ENCODE measurements at regions not wholly inside any gene's neighbourhood (a gene's known extent, or its start where the extent isn't known, plus 50 kb on each side); places are given as distances from the start of the nearest gene placed in this dataset.

DNA sequence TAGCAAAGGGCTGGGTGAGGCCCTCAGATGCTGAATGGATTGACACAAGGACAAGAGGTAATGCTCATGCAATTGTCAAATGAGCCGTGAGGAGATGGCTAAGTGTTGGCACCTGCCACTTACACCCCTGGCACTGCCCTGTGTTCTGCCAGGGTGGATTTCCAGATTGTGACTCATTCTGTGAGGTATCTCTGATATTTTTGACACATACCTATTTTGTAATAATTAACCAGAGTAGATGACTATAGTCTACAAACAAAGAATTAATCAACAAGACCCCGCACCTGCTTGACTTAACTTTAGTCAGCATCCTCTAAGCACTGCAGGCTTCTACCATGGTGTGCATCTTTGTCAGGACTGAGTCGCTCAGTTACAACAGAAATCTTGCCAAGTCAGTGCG, 200.8 kb downstream of the DIRAS2 start:
- no peak for DNase-seq (ENCODE audit: low read depth)

- no peak for DNase-seq (ENCODE audit: low read depth)
These were observed 199.9 kb downstream of the DIRAS2 start for GRCh38 chr9:90442723-90443122.

- no peak for DNase-seq (ENCODE audit: low read depth)
These were observed 197.9 kb downstream of the DIRAS2 start for GRCh38 chr9:90444609-90445204.

- DNase-seq (ENCODE audit: low read depth) = no peak
These were observed 197.2 kb downstream of the DIRAS2 start for GRCh38 chr9:90445391-90445790.

- DNase-seq (ENCODE audit: low read depth) = no peak
These were observed 196.2 kb downstream of the DIRAS2 start for GRCh38 chr9:90446200-90446948.

- no peak for DNase-seq (ENCODE audit: low read depth)
These were observed 194.9 kb downstream of the DIRAS2 start for GRCh38 chr9:90447773-90448172.

DNA sequence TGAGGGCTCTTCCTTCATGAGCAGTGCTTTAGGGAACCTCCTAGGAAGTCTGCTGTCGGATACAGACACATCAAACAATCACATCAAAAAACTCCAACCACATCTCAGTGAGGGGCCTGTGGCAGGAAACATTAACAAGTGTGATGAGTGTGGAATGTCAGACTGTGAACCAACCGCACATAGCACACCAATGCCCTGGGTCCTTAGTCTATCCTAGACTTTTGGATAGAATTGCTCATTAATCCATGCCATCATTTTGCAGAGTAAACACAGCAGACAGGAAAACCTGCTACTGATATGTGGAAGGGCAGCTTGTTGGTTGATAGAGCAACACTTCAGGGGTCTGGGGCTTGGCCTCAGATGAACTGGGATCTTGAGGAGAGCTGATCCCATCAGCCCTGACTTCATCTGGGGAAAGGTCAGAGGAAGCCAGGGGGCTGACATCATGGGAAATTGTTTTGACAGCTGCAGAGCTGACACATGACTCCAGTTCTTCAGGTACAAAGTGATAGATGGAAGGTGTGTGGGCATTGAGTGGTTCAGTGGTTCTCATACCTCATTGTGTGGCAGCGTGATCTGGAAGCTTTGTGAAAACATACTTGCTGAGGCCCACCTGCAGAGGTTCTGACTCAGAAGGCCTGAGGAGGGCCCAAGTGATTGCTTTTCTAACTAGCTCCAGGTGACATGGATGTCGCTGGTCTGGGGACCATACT, 193.3 kb downstream of the DIRAS2 start:
- DNase-seq (ENCODE audit: low read depth) = no peak

GRCh38 chr9:90451804-90452203, 190.8 kb downstream of the DIRAS2 start:
- DNase-seq (ENCODE audit: low read depth) = no peak

DNA sequence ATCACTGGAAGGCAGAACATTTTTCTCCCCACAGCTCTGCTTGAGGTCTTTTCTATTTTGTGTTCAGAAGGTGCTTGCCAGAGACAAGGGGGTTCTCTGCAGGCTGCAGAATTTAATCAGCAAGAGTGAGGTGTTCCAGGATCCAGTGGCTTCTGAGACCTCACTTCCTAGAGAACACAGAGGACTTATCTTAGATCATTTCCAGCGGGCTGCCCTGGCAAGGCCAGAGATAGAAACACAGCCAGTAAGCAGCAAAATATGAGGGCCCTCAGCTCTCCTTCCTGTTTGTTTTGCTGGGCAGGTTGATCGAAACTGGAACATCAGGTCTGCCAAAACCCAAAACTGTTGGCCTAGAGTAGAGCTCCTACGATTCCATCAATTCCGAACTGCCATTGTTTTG, 187.3 kb downstream of the DIRAS2 start:
- no peak for DNase-seq (ENCODE audit: low read depth)

DNA sequence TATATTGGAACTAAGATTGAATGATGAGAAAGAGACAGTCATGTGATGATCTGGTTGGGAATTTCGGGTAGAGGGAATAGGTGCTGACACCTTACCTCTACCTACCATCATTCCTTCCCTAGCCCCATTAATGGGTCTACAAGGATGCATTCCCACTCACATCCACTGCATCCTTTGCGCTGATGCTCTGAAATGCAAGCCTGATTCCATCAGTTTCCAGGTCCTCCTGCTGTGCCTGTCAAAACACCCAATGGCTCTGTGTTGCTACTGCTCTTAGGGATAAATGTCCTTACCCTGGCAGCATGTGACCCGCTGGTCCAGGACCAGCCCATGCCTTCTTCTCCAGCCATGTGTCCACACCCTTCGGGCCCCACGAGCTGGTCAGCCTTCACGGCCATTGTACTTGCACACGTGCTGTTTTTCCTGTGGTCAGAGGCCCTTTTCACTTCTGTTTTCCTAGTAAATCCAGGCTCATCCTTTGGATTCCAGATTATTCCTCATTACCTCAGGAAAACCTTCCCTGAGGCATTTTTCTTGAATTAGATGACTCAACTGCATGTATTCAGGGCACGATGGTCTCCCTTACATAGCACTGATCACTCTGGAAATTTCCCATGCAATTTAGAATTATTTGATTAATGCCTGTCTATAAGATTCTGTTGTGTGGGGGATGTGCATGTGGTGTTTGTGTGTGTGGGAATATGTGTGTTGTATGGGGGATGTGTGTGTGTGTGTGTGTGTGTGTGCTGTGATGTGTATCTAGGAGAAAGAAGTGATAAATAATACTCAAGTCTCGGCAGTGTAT, 185.0 kb downstream of the DIRAS2 start:
- DNase-seq (ENCODE audit: low read depth) = no peak

DNA sequence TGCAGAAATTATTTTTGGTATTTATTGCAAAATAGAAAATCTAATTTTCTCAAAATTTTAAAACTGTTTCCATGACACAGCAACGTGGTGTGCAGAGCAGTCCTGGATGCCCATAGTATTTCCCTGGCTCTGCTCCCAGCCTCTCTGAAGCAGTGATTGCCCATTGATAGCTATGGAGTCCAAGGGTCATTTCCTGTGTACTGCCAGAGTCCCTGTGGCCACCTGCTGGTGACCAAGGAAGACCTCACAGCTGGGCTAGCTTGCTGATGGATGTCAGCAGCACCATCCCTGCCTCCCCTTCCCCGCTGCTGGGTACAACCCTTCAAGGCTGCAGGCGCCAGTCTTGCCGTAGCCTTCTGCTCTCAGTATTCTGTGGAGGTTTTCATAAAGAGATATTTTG, 184.1 kb downstream of the DIRAS2 start:
- no peak for DNase-seq (ENCODE audit: low read depth)

GRCh38 chr9:90459321-90459720, 183.3 kb downstream of the DIRAS2 start:
- DNase-seq (ENCODE audit: low read depth) = no peak

GRCh38 chr9:90460220-90460619, 182.4 kb downstream of the DIRAS2 start:
- no peak for DNase-seq (ENCODE audit: low read depth)

DNA sequence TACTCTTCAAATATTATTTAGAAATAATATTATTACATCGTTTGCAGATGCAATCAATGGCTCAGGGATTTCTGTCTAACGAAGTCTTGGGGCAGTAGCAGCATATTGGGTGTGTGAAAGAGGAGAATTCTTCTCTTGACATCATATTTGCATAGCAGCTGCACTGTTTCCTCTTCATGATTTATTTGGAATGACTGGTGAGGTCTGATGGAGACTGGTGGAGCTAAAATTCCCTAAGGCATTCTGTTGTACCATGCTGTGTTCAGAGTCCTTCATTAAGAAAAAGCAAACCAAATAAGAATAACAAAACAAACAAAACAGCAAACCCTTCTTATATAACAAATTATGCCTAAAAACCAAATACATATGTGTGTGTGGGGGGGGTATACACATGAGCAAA, 177.6 kb downstream of the DIRAS2 start:
- no peak for DNase-seq (ENCODE audit: low read depth)

GRCh38 chr9:90466441-90466840, 176.2 kb downstream of the DIRAS2 start:
- no peak for DNase-seq (ENCODE audit: low read depth)

GRCh38 chr9:90469435-90469834, 173.2 kb downstream of the DIRAS2 start:
- no peak for DNase-seq (ENCODE audit: low read depth)

DNA sequence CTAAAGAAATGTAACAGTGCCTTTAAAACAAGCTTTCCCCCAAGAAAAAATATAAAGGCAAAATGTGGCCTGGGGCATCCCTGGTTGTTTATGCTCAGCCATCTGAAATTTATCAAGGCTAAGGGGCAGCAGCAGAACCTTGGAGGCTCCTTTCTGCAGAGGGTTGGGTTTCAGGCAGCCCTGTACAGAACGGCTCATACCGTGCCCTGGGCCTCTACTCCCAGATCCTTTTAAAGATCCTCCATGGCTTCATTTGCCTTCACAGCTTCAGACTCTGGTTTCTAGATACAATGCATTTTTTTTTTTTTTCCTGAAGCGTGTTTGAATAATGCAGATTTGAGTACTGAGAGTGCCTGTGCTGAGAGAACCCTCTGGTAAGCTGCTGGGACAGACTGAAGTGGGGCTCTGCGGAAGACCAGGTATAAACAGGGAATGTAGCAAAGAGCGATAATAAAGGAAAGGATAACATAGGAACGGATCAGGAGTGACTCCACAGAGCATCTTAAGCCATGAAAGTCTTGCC, 172.7 kb downstream of the DIRAS2 start:
- no peak for DNase-seq (ENCODE audit: low read depth)

DNA sequence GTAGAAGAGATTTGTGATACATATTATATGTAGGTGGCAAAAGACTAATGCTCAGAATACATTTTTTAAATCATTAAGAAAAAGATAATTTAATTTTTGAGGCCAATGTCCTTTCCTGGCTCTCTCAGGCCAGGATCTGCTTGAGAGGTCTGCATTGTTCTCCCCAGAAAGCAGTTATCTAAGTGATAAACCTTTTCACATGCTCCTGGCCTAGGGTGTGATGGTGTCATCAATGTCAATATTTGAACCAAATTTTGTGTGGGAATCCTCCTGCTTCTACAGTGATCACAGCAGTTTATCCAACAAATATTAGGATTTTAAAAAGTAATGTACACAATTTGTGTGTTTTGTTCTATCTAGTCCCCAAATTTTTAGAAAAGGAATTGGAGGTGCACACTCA, 166.6 kb downstream of the DIRAS2 start:
- DNase-seq (ENCODE audit: low read depth) = no peak

GRCh38 chr9:90477535-90477934, 165.1 kb downstream of the DIRAS2 start:
- DNase-seq (ENCODE audit: low read depth) = no peak

DNA sequence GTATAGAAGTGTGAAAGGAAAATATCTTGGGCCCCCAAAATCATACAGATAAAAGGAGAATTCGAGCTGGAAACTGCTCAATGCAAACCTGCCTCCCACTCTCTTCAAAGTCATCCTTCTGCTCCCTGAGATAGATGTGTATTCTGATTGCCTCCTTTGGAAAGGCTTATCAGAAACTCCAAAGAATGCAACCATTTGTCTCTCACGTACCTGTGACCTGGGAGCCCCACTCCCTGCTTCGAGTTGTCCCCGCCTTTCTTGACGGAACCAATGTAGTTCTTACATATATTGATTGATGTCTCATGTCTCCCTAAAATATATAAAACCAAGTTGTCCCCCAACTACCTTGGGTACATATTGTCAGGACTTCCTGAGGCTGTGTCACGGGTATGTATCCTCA, 163.8 kb downstream of the DIRAS2 start:
- no peak for DNase-seq (ENCODE audit: low read depth)

DNA sequence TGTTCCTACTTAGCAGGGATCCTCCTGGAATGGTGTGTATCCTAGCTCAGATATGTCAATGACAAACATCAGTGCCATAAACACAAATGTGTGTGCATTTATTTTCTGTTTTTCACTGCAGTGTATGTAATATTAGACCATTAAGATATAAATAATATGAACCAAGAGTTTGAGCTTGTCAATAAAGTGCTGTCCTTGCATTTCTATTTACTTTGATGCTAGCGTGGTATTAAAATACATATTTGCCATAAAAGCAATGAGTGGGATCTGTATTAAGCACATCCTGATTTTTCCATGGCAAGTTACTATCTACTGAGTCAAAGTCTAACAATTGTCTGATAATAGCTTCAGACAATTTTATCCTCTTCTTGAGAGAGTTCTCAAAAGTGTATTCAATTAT, 157.6 kb downstream of the DIRAS2 start:
- DNase-seq (ENCODE audit: low read depth) = no peak

GRCh38 chr9:90489066-90489465, 153.6 kb downstream of the DIRAS2 start:
- no peak for DNase-seq (ENCODE audit: low read depth)

Data from HT1080 (cell line).